Keratinocyte (primary cell): ENCODE measurements at regions not wholly inside any gene's neighbourhood (a gene's known extent, or its start where the extent isn't known, plus 50 kb on each side); places are given as distances from the start of the nearest gene placed in this dataset.

ENCODE experiments used
- DNase-seq: peaks from one replicate; pipeline ENCODE4 v3.0.0-alpha.2; 2011; ENCODE audit warnings: low read depth, missing footprints, low spot score
- FAIRE-seq: peaks from 2 replicates; lab custom pipeline; 2011; peaks lifted over from hg19 to GRCh38; lab: Jason Lieb, UNC
- H2AFZ ChIP-seq: 2 replicates; pipeline ENCODE4 v1.6.0; 2012; ENCODE audit warnings: low read length, control low read depth, inconsistent platforms; ENCODE audit not compliant: control insufficient read depth
- H3K27ac ChIP-seq: 2 replicates; pipeline ENCODE4 v1.5.1; 2011; ENCODE audit warnings: low read length; ENCODE audit not compliant: control insufficient read depth, insufficient read depth
- H3K27me3 ChIP-seq: 3 replicates; pipeline ENCODE4 v1.6.0; 2011; ENCODE audit warnings: low read length; ENCODE audit not compliant: control insufficient read depth, insufficient read depth; ENCODE audit errors: extremely low read depth
- H3K36me3 ChIP-seq, 2 experiments: 2 replicates in 1 of 2; 3 replicates in 1 of 2; pipeline ENCODE4 v1.5.1; 2011; ENCODE audit warnings: low read length in 2 of 2, mild to moderate bottlenecking in 1 of 2; ENCODE audit not compliant: control insufficient read depth in 2 of 2, insufficient read depth in 2 of 2; ENCODE audit errors: extremely low read depth in 1 of 2
- H3K4me1 ChIP-seq: 3 replicates; pipeline ENCODE4 v1.5.1; 2011; ENCODE audit warnings: low read length; ENCODE audit not compliant: control insufficient read depth, insufficient read depth; ENCODE audit errors: extremely low read depth
- H3K4me2 ChIP-seq: 3 replicates; pipeline ENCODE4 v1.6.0; 2011; ENCODE audit warnings: low read depth, low read length; ENCODE audit not compliant: control insufficient read depth, insufficient read depth; ENCODE audit errors: extremely low read depth
- H3K4me3 ChIP-seq, 3 experiments: fragments of 200-600 bp in 1 of 3; sonication (generic) in 1 of 3; 2 replicates in 2 of 3; 3 replicates in 1 of 3; pipeline ENCODE4 v1.5.1; 2011 to 2016; ENCODE audit warnings: low read length in 3 of 3, mild to moderate bottlenecking in 3 of 3, control low read depth in 2 of 3, inconsistent platforms in 1 of 3, low read depth in 1 of 3, mixed read lengths in 1 of 3, mixed run types in 1 of 3, moderate library complexity in 1 of 3; ENCODE audit not compliant: control insufficient read depth in 2 of 3, insufficient read depth in 2 of 3; ENCODE audit errors: extremely low read depth in 1 of 3
- H3K79me2 ChIP-seq: 2 replicates; pipeline ENCODE4 v1.6.0; 2012; ENCODE audit warnings: low read length; ENCODE audit not compliant: control insufficient read depth, insufficient read depth
- H3K9ac ChIP-seq: 3 replicates; pipeline ENCODE4 v1.6.0; 2011; ENCODE audit warnings: low read length; ENCODE audit not compliant: control insufficient read depth, insufficient read depth; ENCODE audit errors: extremely low read depth
- H3K9me1 ChIP-seq: 3 replicates; pipeline ENCODE4 v1.6.0; 2011; ENCODE audit warnings: low read length; ENCODE audit not compliant: control insufficient read depth, insufficient read depth; ENCODE audit errors: extremely low read depth
- H3K9me3 ChIP-seq: 2 replicates; pipeline ENCODE4 v1.5.1; 2012; ENCODE audit warnings: low read depth, low read length; ENCODE audit not compliant: control insufficient read depth
- H4K20me1 ChIP-seq: 3 replicates; pipeline ENCODE4 v1.6.0; 2011; ENCODE audit warnings: low read length; ENCODE audit not compliant: control insufficient read depth, insufficient read depth; ENCODE audit errors: extremely low read depth
- EZH2 ChIP-seq: IDR thresholded peaks from one replicate; pipeline ENCODE4 v1.6.1; 2012; ENCODE audit warnings: inconsistent platforms, mild to moderate bottlenecking, low read length, moderate library complexity
- dilution Hi-C: fragments of 300-500 bp; cut with MboI; formaldehyde crosslinking; loops from one replicate; pipeline ENCODE4 v1.7.0; 2020; ENCODE audit warnings: low sequenced_read_pairs; ENCODE audit not compliant: extremely low pct_ligation_motif_present
- TF ChIP-seq, protein P1 (sequence below), 3 experiments: IDR thresholded peaks in 1 of 3; conservative IDR thresholded peaks in 1 of 3; optimal IDR thresholded peaks in 1 of 3; 2 replicates in 2 of 3; 3 replicates in 1 of 3; pipeline versions ENCODE3 to v1.5.1; 2011; ENCODE audit warnings: low read length in 3 of 3, mild to moderate bottlenecking in 3 of 3, moderate library complexity in 2 of 3, control low read depth in 1 of 3, inconsistent platforms in 1 of 3; ENCODE audit not compliant: insufficient read depth in 2 of 3; ENCODE audit errors: extremely low read depth in 1 of 3

- Histone ChIP-seq H3K4me2 (no peak overlapping the region), H3K4me1 (peaks cover 13% of the 10 kb centered on the region), H3K9me1 (no peaks in the 10 kb centered on the region), H4K20me1 (no peaks in the 10 kb centered on the region), H3K9ac (no peak overlapping the region), H3K79me2 (no peaks in the 10 kb centered on the region), H3K27ac (no peak overlapping the region), H3K27me3 (no peaks in the 10 kb centered on the region), H2AFZ (no peak overlapping the region), H3K4me3 (no peak overlapping the region), H3K9me3 (no peaks in the 10 kb centered on the region), H3K36me3 (no peaks in the 10 kb centered on the region)
- dilution Hi-C loops = no loop called here
- FAIRE-seq (no peak), DNase-seq (no peak)
- TF ChIP-seq, protein P1, sequence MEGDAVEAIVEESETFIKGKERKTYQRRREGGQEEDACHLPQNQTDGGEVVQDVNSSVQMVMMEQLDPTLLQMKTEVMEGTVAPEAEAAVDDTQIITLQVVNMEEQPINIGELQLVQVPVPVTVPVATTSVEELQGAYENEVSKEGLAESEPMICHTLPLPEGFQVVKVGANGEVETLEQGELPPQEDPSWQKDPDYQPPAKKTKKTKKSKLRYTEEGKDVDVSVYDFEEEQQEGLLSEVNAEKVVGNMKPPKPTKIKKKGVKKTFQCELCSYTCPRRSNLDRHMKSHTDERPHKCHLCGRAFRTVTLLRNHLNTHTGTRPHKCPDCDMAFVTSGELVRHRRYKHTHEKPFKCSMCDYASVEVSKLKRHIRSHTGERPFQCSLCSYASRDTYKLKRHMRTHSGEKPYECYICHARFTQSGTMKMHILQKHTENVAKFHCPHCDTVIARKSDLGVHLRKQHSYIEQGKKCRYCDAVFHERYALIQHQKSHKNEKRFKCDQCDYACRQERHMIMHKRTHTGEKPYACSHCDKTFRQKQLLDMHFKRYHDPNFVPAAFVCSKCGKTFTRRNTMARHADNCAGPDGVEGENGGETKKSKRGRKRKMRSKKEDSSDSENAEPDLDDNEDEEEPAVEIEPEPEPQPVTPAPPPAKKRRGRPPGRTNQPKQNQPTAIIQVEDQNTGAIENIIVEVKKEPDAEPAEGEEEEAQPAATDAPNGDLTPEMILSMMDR (optimal IDR thresholded peaks at IDR 0.05 in 1 of 3, IDR thresholded peaks at IDR 0.05 in 1 of 3, conservative IDR thresholded peaks at IDR 0.05 in 1 of 3; ENCODE audit: extremely low read depth in 1 of 3, insufficient read depth in 2 of 3, low read length in 3 of 3) = no peak
- no peak for TF ChIP-seq EZH2
Measured at GRCh38 chr11:22467248-22467647, 129.1 kb downstream of the SLC17A6 start.

- Histone ChIP-seq H3K4me1 (peaks cover 13% of the 10 kb centered on the region), H3K79me2 (no peaks in the 10 kb centered on the region), H3K4me2 (no peak overlapping the region), H3K9me3 (no peaks in the 10 kb centered on the region), H4K20me1 (no peaks in the 10 kb centered on the region), H3K9me1 (no peaks in the 10 kb centered on the region), H3K27me3 (no peaks in the 10 kb centered on the region), H3K27ac (peak overlapping the region; percentile 28), H2AFZ (peak overlapping the region; percentile 38), H3K4me3 (no peak overlapping the region), H3K9ac (no peak overlapping the region), H3K36me3 (no peaks in the 10 kb centered on the region)
- no peak for TF ChIP-seq EZH2
- TF ChIP-seq, protein P1 (optimal IDR thresholded peaks at IDR 0.05 in 1 of 3, IDR thresholded peaks at IDR 0.05 in 1 of 3, conservative IDR thresholded peaks at IDR 0.05 in 1 of 3; ENCODE audit: extremely low read depth in 1 of 3, insufficient read depth in 2 of 3, low read length in 3 of 3) = no peak
- FAIRE-seq = peak; percentile 73
- dilution Hi-C loops = no loop called here
- peak; percentile 44 for DNase-seq
Measured at GRCh38 chr11:22466809-22467208, 128.6 kb downstream of the SLC17A6 start.
